ENCODE measurements at regions not wholly inside any gene's neighbourhood (a gene's known extent, or its start where the extent isn't known, plus 50 kb on each side); places are given as distances from the start of the nearest gene placed in this dataset.
A peak's percentile ranks its signal among the peaks of the same experiment; 100 is the strongest.

DNA sequence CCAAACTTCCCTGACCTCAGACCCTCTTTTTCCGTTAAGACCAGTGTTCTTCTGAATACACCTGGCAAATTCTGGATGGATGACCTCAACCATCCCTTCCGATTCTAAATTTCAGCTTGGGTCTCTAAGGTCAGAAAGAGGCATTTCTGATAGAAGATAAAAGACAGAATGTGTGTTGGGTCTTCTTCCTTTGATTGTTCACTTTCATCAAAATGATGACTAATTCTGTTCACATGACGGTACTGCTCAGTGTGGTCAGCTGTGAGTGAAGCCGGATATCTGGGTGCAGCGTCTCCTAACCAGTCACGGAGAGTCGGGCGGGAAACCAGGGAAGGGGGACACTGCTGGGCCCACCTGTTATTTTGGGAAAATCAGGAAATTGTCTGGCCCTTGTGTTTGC, 151.6 kb upstream of the NAV2 start:
- Histone ChIP-seq H4K20me1 (ENCODE audit: insufficient read depth, low read length) (no peaks in the 10 kb centered on the region), H3K4me3 (ENCODE audit: insufficient read depth, low read depth, low read length) (no peak overlapping the region), H3K27me3 (ENCODE audit: insufficient read depth, low read length) (peaks cover 15% of the 10 kb centered on the region), H2AFZ (ENCODE audit: low read depth, low read length) (no peak overlapping the region), H3K4me2 (ENCODE audit: low read length) (no peak overlapping the region), H3K4me1 (ENCODE audit: insufficient read depth, low read length) (peaks cover 2% of the 10 kb centered on the region), H3K79me2 (ENCODE audit: insufficient read depth, low read length) (no peaks in the 10 kb centered on the region), H3K9me3 (ENCODE audit: insufficient read depth, low read depth, low read length) (no peaks in the 10 kb centered on the region), H3K9ac (ENCODE audit: low read length) (no peak overlapping the region), H3K27ac (ENCODE audit: low read depth, low read length) (no peak overlapping the region), H3K36me3 (ENCODE audit: insufficient read depth, low read length) (no peaks in the 10 kb centered on the region)
- Mint-ChIP-seq H3K36me3 (ENCODE audit: low read depth, unreplicated experiment) (peaks cover 1% of the 10 kb centered on the region), H3K9me3 (ENCODE audit: unreplicated experiment) (no peaks in the 10 kb centered on the region), H3K4me3 (ENCODE audit: unreplicated experiment) (no peak overlapping the region), H3K27me3 (ENCODE audit: low read depth, unreplicated experiment) (peaks cover 45% of the 10 kb centered on the region), H3K27ac (ENCODE audit: unreplicated experiment) (no peak overlapping the region), H3K4me1 (ENCODE audit: low read depth, unreplicated experiment) (peaks cover 4% of the 10 kb centered on the region)
- FAIRE-seq (no peak), DNase-seq (ENCODE audit: low read depth) (peak; percentile 22)
- no peak for TF ChIP-seq EZH2 (IDR thresholded peaks at IDR 0.05; ENCODE audit: insufficient read depth, low read length)
- TF ChIP-seq, protein P1, sequence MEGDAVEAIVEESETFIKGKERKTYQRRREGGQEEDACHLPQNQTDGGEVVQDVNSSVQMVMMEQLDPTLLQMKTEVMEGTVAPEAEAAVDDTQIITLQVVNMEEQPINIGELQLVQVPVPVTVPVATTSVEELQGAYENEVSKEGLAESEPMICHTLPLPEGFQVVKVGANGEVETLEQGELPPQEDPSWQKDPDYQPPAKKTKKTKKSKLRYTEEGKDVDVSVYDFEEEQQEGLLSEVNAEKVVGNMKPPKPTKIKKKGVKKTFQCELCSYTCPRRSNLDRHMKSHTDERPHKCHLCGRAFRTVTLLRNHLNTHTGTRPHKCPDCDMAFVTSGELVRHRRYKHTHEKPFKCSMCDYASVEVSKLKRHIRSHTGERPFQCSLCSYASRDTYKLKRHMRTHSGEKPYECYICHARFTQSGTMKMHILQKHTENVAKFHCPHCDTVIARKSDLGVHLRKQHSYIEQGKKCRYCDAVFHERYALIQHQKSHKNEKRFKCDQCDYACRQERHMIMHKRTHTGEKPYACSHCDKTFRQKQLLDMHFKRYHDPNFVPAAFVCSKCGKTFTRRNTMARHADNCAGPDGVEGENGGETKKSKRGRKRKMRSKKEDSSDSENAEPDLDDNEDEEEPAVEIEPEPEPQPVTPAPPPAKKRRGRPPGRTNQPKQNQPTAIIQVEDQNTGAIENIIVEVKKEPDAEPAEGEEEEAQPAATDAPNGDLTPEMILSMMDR (IDR thresholded peaks at IDR 0.05; ENCODE audit: insufficient read depth, low read depth, low read length), result no peak

DNA sequence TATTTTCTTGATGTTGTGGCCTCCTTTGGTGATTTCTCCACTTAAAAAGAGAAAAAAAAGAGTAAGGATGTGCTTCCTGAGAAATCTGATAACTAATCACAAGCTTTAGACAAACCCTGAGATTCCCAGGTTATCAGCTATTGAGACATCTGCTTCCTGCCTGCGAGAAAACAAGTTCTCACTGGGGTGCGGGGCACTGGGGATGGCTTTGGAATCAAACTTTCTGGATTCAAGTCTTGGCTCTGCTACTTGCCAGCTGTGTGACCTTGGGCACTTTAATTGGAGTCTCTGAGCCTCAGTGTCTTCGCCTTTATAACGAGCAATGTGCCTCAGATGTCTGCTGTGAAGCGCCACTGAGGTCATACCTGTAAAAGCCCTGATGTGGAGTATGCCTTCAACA, 152.5 kb upstream of the NAV2 start:
- Mint-ChIP-seq H3K4me1 (ENCODE audit: low read depth, unreplicated experiment) (peaks cover 4% of the 10 kb centered on the region), H3K27ac (ENCODE audit: unreplicated experiment) (no peak overlapping the region), H3K4me3 (ENCODE audit: unreplicated experiment) (no peak overlapping the region), H3K27me3 (ENCODE audit: low read depth, unreplicated experiment) (peaks cover 41% of the 10 kb centered on the region), H3K9me3 (ENCODE audit: unreplicated experiment) (no peaks in the 10 kb centered on the region), H3K36me3 (ENCODE audit: low read depth, unreplicated experiment) (peaks cover 1% of the 10 kb centered on the region)
- Histone ChIP-seq H2AFZ (ENCODE audit: low read depth, low read length) (no peak overlapping the region), H3K79me2 (ENCODE audit: insufficient read depth, low read length) (no peaks in the 10 kb centered on the region), H3K4me1 (ENCODE audit: insufficient read depth, low read length) (peaks cover 2% of the 10 kb centered on the region), H3K9me3 (ENCODE audit: insufficient read depth, low read depth, low read length) (no peaks in the 10 kb centered on the region), H3K9ac (ENCODE audit: low read length) (no peak overlapping the region), H3K27ac (ENCODE audit: low read depth, low read length) (no peak overlapping the region), H3K27me3 (ENCODE audit: insufficient read depth, low read length) (peaks cover 15% of the 10 kb centered on the region), H3K4me2 (ENCODE audit: low read length) (no peak overlapping the region), H4K20me1 (ENCODE audit: insufficient read depth, low read length) (no peaks in the 10 kb centered on the region), H3K4me3 (ENCODE audit: insufficient read depth, low read depth, low read length) (no peak overlapping the region), H3K36me3 (ENCODE audit: insufficient read depth, low read length) (no peaks in the 10 kb centered on the region)
- DNase-seq (ENCODE audit: low read depth) (no peak), FAIRE-seq (no peak)
- TF ChIP-seq EZH2 (IDR thresholded peaks at IDR 0.05; ENCODE audit: insufficient read depth, low read length), result no peak
- TF ChIP-seq, protein P1 (IDR thresholded peaks at IDR 0.05; ENCODE audit: insufficient read depth, low read depth, low read length), result no peak

DNA sequence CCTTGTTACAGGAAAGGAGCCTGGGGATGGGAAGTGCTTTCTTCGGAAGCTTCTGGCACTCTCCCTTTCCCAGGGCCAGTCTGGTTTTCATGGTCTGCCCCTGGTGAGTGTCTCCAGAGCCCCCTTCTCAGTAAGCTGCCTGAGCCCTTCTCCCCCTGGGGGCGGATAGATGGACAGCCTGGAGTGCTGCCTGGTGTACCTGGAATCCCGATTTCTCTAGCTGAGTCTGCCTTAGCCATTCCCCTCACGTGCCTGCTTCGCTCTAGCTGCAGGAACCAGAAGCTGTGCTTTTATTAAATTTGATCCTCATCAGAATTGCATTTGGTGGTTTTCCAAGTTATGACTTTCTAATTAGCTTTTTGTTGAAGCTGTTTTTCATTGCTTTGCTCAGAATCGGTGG, 152.9 kb upstream of the NAV2 start:
- no peak overlapping the region for H2AFZ ChIP-seq (ENCODE audit: low read depth, low read length)

More for the DNA sequence above, 152.9 kb upstream of the NAV2 start:
- Histone ChIP-seq H3K79me2 (ENCODE audit: insufficient read depth, low read length) (no peaks in the 10 kb centered on the region), H3K4me2 (ENCODE audit: low read length) (no peak overlapping the region), H3K27me3 (ENCODE audit: insufficient read depth, low read length) (peaks cover 15% of the 10 kb centered on the region), H3K36me3 (ENCODE audit: insufficient read depth, low read length) (no peaks in the 10 kb centered on the region), H3K9ac (ENCODE audit: low read length) (no peak overlapping the region), H4K20me1 (ENCODE audit: insufficient read depth, low read length) (no peaks in the 10 kb centered on the region), H3K4me3 (ENCODE audit: insufficient read depth, low read depth, low read length) (no peak overlapping the region), H3K4me1 (ENCODE audit: insufficient read depth, low read length) (peaks cover 2% of the 10 kb centered on the region), H3K27ac (ENCODE audit: low read depth, low read length) (no peak overlapping the region), H3K9me3 (ENCODE audit: insufficient read depth, low read depth, low read length) (no peaks in the 10 kb centered on the region)
- Mint-ChIP-seq H3K9me3 (ENCODE audit: unreplicated experiment) (no peaks in the 10 kb centered on the region), H3K4me3 (ENCODE audit: unreplicated experiment) (no peak overlapping the region), H3K4me1 (ENCODE audit: low read depth, unreplicated experiment) (peaks cover 4% of the 10 kb centered on the region), H3K36me3 (ENCODE audit: low read depth, unreplicated experiment) (peaks cover 1% of the 10 kb centered on the region), H3K27me3 (ENCODE audit: low read depth, unreplicated experiment) (peaks cover 39% of the 10 kb centered on the region), H3K27ac (ENCODE audit: unreplicated experiment) (no peak overlapping the region)
- no peak for FAIRE-seq
- TF ChIP-seq, protein P1 (IDR thresholded peaks at IDR 0.05; ENCODE audit: insufficient read depth, low read depth, low read length), result no peak
- no peak for TF ChIP-seq EZH2 (IDR thresholded peaks at IDR 0.05; ENCODE audit: insufficient read depth, low read length)
- no peak for DNase-seq (ENCODE audit: low read depth)
